Body of pancreas (tissue), 4 donors: ENCODE measurements at regions not wholly inside any gene's neighbourhood (a gene's known extent, or its start where the extent isn't known, plus 50 kb on each side); places are given as distances from the start of the nearest gene placed in this dataset.

ENCODE experiments used
- CTCF ChIP-seq, 7 experiments: fragments of 450-650 bp in 4 of 7; fragments of 200-600 bp in 3 of 7; sonication (generic) in 3 of 7; IDR thresholded peaks; one replicate each; pipeline ENCODE4 v1.5.1; 2016 to 2019; ENCODE audit warnings: antibody characterized with exemption in 7 of 7
- POLR2A ChIP-seq, 3 donors: fragments of 450-650 bp; IDR thresholded peaks; one replicate each; pipeline ENCODE4 v1.6.1; 2016; ENCODE audit warnings: antibody characterized with exemption in 3 of 3, mild to moderate bottlenecking in 2 of 3

GRCh38 chr18:42658171-42658570 lies 457.3 kb downstream of the RIT2 start:
- TF ChIP-seq POLR2A (IDR thresholded peaks at IDR 0.05) (no peak), CTCF (IDR thresholded peaks at IDR 0.05) (no peak)
